Panc1 (cell line): ENCODE measurements at regions not wholly inside any gene's neighbourhood (a gene's known extent, or its start where the extent isn't known, plus 50 kb on each side); places are given as distances from the start of the nearest gene placed in this dataset.

Source experiments
- CTCF ChIP-seq: fragments of 450-650 bp; IDR thresholded peaks from 2 replicates; pipeline ENCODE4 v1.5.1; 2017; ENCODE audit warnings: mild to moderate bottlenecking
- TF ChIP-seq, protein P1 (sequence below), 2 experiments: IDR thresholded peaks; 2 replicates each; pipeline ENCODE4 v1.6.1; 2011 to 2012; ENCODE audit warnings: low read depth in 2 of 2, control low read depth in 1 of 2, low read length in 1 of 2, mild to moderate bottlenecking in 1 of 2, moderate library complexity in 1 of 2; ENCODE audit not compliant: insufficient read depth in 1 of 2

DNA sequence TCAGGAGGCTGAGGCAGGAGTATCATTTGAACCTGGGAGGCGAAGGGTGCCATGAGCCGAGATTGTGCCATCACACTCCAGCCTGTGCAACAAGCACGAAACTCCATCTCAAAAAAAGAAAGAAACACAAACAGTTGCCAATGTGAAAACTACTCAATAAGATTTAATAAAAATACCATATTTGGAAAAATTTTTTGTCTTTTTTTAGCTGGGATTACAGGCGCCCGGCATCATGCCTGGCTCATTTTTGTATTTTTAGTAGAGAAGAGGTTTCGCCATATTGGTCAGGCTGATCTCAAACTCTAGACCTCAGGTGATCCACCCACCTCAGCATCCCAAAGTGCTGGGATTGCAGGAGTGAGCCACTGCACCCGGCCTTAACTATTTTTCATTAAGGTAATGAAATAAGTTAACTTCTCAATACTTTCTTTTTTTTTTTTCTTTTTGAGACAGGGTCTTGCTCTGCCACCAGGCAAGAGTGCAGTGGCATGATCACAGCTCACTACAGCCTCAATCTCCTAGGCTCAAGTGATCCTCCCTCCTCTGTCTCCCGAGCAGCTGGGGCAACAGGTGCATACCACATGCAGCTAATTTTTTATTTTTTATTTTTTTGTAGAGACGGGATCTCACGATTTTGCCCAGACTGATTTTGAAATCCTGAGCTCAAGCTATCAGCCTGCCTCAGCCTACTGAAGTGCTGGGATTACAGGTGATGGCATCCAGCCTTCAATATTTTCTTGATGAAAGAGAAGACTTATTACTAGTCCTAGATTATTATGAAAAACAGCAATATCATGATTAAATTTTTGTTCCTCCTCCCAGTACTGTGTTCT lies 4746.2 kb upstream of the OR11H1 start:
- no peak for TF ChIP-seq CTCF
- TF ChIP-seq, protein P1, sequence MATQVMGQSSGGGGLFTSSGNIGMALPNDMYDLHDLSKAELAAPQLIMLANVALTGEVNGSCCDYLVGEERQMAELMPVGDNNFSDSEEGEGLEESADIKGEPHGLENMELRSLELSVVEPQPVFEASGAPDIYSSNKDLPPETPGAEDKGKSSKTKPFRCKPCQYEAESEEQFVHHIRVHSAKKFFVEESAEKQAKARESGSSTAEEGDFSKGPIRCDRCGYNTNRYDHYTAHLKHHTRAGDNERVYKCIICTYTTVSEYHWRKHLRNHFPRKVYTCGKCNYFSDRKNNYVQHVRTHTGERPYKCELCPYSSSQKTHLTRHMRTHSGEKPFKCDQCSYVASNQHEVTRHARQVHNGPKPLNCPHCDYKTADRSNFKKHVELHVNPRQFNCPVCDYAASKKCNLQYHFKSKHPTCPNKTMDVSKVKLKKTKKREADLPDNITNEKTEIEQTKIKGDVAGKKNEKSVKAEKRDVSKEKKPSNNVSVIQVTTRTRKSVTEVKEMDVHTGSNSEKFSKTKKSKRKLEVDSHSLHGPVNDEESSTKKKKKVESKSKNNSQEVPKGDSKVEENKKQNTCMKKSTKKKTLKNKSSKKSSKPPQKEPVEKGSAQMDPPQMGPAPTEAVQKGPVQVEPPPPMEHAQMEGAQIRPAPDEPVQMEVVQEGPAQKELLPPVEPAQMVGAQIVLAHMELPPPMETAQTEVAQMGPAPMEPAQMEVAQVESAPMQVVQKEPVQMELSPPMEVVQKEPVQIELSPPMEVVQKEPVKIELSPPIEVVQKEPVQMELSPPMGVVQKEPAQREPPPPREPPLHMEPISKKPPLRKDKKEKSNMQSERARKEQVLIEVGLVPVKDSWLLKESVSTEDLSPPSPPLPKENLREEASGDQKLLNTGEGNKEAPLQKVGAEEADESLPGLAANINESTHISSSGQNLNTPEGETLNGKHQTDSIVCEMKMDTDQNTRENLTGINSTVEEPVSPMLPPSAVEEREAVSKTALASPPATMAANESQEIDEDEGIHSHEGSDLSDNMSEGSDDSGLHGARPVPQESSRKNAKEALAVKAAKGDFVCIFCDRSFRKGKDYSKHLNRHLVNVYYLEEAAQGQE (IDR thresholded peaks at IDR 0.05; ENCODE audit: insufficient read depth in 1 of 2, low read depth in 2 of 2, low read length in 1 of 2): no peak
